ENCODE measurements at regions not wholly inside any gene's neighbourhood (a gene's known extent, or its start where the extent isn't known, plus 50 kb on each side); places are given as distances from the start of the nearest gene placed in this dataset.

DNA sequence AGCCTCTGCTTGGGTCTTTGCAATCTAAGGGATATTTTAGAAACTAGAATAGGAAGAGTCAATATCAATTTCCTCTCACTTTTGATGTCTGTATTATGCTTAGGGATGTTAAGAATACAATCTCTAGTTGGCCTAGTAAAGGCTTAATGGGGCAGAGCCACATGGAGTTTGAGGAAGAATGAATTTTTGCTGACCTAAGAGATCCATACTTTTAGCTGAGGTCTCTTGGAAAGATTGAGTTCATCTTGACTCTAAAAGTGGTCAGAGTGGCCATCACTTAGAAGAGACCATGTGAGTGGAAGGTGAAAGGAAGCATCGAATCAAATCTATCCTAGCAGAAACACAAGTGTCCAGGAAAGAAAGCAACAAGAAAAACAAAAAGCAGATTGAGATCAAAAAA is 92.2 kb upstream of the SLC28A3 start:
- TF ChIP-seq POLR2A (IDR thresholded peaks at IDR 0.05) (no peak), EP300 (IDR thresholded peaks at IDR 0.05) (no peak), POLR2AphosphoS5 (IDR thresholded peaks at IDR 0.05) (no peak)
- TF ChIP-seq, protein P1, sequence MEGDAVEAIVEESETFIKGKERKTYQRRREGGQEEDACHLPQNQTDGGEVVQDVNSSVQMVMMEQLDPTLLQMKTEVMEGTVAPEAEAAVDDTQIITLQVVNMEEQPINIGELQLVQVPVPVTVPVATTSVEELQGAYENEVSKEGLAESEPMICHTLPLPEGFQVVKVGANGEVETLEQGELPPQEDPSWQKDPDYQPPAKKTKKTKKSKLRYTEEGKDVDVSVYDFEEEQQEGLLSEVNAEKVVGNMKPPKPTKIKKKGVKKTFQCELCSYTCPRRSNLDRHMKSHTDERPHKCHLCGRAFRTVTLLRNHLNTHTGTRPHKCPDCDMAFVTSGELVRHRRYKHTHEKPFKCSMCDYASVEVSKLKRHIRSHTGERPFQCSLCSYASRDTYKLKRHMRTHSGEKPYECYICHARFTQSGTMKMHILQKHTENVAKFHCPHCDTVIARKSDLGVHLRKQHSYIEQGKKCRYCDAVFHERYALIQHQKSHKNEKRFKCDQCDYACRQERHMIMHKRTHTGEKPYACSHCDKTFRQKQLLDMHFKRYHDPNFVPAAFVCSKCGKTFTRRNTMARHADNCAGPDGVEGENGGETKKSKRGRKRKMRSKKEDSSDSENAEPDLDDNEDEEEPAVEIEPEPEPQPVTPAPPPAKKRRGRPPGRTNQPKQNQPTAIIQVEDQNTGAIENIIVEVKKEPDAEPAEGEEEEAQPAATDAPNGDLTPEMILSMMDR (IDR thresholded peaks at IDR 0.05): no peak

All from sigmoid colon (tissue), 4 donors.